Tongue (tissue), 1 donor: ENCODE measurements at regions not wholly inside any gene's neighbourhood (a gene's known extent, or its start where the extent isn't known, plus 50 kb on each side); places are given as distances from the start of the nearest gene placed in this dataset.
A peak's percentile ranks its signal among the peaks of the same experiment; 100 is the strongest.

Source experiments
- DNase-seq: peaks from one replicate; pipeline ENCODE4 v3.0.0-alpha.2; 2015

DNA sequence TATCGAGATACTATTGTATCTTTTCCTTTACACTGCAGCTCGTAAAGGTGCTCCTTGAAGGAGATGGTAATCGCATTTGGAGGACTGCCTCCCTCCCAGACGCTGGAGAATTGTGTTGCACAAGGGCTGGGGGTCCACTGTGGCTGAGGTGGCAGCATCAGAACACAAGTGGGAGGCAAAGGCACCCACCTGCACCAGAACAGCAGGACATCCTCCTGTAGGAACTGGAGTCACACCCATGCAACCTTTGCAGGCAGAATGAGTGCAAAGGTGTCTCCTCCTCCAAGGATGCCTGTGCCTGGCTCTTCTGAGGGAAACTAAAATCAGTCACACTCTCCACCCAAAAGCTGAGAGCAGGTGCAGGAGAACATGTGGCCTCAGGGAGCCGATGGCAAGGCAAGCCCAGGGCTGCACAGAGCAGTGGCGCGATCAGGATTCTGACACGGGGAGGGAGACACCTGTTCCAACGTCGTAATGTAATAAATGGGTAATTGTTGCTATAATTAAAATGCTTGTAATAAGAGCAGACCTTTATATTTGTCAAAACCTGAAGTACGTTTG is 1501.4 kb downstream of the TBC1D22A start:
- no peak for DNase-seq

DNA sequence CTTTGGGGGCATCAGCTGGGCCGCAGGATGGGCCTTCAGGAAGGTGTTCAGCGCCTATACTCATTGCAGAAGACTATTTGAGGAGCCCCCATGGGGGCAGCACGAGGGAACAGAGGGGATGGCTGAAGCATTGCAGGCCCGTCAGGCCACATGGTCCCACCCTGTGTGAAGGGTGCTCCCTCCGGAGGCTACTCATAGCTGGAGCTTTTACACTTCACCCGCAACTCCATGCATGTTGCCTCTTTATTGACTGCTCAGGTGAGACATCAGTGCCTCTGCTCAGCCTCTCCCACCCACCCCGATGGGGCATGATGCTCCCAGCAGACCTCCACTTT is 1500.9 kb downstream of the TBC1D22A start:
- no peak for DNase-seq

GRCh38 chr22:48262596-48263430 is 1500.4 kb downstream of the TBC1D22A start:
- no peak for DNase-seq

DNA sequence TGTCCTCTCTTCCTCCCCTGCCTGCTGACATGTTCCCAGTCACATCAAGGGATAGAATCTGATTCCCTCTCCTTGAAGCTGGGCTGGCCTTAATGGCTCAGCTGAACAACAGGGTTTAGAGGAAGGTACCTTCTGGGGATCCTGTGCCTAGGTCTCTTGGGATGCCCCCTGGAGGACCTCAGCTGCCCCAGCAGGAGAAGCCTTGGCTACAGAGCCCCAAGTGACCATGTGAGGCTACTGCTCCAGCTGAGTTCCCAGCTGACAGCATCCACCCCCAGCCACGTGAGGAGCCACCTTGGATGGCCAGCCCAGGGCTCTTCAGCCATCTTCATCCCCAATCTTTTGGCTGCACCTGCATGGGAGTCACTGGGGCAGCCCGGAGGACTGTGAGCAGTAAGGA is 1499.3 kb downstream of the TBC1D22A start:
- DNase-seq, result no peak

GRCh38 chr22:48261048-48261621 is 1498.7 kb downstream of the TBC1D22A start:
- DNase-seq, result no peak

GRCh38 chr22:48259991-48260670 is 1497.7 kb downstream of the TBC1D22A start:
- DNase-seq, result no peak

DNA sequence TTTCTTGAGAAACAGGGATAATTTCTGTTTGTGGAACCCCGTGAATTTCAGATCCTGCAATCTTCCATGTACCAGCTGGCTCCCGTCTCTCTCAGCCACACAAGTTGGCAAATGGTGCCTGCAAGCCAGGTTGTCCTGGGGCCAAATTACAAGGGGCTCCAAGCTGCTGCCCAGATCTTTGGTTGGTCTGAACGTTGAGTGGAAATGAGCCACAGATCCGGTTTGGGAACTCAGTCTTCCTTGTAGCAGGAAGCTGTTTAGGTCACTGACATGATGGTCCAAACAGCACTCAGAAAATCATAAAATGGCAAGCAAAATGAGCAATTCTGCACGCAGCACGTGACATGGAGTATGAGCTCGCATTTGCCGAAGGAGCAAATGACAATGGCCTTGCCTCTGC is 1496.4 kb downstream of the TBC1D22A start:
- peak; percentile 66 for DNase-seq

DNA sequence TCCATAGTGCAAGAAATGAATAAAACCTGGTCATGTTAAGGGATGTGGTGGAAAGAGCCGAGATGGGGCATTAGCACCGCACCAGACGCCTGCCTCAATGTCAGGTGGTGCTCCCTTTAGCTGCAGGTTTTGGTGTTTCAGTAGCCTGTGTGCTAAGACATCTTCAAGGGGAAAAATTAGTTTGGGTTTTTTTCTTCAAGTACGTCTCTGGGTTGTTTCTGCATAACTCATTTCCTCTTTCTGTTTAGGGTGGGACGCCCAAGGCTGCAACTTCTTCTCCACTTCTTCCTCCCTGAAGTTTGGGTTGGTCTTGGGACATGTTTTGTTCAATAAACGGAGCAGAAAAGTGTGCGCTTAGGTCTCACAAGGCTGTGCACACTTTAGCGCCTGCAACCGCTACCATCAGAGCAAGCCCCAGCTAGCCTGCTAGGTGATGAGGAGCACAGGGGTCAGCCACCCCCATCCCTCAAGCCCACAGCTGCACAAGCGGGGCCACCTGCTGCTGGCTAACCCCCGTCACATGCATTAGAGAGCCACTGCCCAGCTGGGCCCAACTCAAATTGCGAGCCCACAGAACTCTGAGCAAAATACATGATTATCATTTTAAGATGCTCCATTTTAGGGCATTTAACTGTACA is 1495.7 kb downstream of the TBC1D22A start:
- no peak for DNase-seq

- peak; percentile 59 for DNase-seq
Observed at GRCh38 chr22:48257685-48258055, 1495.2 kb downstream of the TBC1D22A start.

- DNase-seq, result no peak
Observed at GRCh38 chr22:48256776-48257684, 1494.6 kb downstream of the TBC1D22A start.

DNA sequence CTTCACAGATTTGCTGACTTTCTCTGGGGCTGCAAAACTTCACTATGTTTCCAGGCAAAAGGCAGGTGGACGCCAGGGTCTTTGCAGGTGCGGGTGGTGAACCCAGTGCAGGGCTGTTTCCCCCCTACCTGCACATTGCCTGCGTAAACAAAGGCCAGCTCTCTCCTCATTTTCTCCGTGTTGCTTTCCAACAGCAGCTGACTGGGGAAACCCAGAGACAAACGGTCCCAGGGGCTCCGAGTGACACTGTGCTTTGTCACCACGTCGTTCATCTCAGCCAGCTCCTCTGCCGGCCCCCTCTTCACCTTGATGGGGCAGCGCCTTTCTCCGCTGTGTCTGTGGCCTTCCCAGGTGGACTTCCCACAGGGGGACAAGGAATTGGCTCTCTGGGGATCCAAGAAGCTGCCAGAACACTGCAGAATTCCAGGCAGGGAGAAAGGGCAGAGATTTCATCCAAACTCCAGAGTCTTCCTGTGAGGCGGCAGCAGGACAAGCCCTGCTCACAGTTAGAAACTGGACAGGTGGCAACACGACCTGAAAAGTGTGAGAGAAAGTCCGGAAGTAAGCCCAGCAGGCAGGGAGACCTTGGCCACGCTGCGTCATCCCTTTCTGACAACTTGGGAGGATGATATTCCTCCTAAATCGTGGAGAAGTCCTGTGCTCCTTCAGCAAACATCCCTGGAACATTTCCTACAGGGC is 1493.7 kb downstream of the TBC1D22A start:
- no peak for DNase-seq

DNA sequence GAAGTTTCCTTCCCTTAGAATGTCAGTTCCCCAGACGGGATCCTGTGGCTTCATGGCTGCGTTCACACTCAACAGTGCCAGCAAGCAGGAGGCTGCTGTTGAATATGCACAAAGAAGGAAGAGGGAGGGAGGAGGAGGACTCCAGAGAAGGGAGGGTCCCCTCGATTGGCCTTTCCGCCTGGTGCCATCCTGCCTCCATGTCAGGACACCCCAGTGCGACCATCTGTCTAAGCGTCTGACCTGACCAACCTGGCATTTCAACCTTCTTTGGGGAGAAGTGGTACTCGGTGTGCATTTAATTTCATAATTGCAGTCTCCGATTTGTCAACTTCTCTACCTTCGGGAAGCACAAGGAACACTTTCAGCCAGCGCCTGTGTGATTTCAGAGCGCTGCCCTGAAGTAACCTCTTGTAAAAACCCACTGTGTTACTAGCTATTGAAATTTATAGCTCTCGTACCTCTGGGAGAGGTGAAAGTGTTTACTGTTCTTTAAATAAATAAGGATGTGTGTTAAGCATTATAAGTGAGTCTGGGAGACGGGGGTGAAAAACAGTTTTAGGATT is 1491.9 kb downstream of the TBC1D22A start:
- peak; percentile 30 for DNase-seq

- DNase-seq, result peak; percentile 24
Observed at GRCh38 chr22:48253573-48253972, 1491.1 kb downstream of the TBC1D22A start.

- no peak for DNase-seq
Observed at GRCh38 chr22:48253136-48253535, 1490.7 kb downstream of the TBC1D22A start.

DNA sequence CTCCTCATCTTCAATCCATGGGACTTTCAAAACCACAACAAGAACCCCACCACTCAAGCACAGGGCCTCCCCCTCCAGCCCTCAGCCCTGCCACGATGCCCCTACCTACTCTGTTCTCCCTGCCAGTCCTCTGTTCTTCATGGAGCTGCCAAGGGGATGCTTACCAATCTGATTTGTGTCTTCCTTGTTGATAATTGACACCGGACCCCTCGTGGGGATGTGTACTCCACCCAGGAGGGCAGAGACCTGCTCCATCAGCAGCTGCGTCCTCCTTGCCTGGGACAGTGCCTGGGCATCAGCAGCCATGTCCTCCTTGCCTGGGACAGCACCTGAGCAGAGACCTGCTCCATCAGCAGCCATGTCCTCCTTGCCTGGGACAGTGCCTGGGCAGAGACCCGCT is 1489.2 kb downstream of the TBC1D22A start:
- no peak for DNase-seq

DNA sequence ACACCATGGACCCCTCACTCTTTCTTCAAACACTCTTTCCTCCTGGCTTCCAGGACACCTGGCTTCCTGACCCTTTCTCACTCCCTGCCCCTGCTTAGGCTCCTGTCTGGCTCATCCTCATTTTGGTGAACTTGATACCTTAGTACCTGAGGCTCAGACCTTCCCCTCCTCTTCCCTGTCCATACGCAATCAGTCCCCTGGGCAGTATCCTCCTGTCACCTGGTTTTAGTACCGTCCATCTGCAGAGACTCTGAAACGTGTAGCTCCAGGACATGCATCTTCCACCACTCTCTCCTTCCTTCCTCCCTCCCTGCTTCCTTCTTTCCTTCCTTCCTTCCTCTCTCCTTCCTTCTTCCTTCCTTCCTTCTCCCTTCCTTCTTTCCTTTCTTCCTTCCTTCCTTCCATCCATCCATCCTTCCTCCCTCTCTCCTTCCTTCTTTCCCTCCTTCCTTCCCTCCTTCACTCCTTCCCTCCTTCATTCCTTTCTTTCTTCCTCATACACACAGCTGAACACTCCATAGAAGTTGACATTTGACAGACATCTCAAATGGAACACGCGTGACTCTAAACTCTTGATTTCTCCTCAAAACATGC is 1488.6 kb downstream of the TBC1D22A start:
- DNase-seq, result no peak

- no peak for DNase-seq
Observed at GRCh38 chr22:48250286-48250895, 1487.9 kb downstream of the TBC1D22A start.

- no peak for DNase-seq
Observed at GRCh38 chr22:48249713-48250268, 1487.3 kb downstream of the TBC1D22A start.

DNA sequence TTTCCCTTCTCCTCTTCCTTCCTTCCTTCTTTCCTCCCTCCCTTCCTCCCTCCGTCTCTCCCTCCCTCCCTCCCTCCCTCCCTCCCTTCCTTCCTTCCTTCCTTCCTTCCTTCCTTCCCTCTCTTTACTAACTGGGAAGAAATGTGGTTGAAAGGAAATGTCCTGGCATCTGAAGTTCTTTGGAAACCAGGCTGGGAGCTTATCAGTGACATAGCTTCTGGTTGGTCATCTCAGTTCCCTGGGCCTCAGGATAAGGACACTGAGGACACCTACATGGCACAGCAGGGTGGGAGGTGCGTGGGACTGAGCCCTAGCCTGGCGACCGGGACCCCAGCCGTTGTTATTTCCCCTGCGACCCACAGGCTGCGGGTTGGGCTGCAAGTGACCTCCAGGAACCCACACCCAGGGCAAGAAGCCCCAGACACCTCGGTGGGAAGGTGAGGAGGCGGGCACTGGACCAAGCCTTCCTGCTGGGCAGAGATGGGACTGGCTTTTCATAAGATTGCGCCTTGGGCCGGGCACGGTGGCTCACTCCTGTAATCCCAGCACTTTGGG is 1486.5 kb downstream of the TBC1D22A start:
- no peak for DNase-seq
